Endodermal cell (in vitro differentiated cells): ENCODE measurements at regions not wholly inside any gene's neighbourhood (a gene's known extent, or its start where the extent isn't known, plus 50 kb on each side); places are given as distances from the start of the nearest gene placed in this dataset.

Source experiments
- DNase-seq: peaks from one replicate; pipeline ENCODE4 v3.0.0-alpha.2; 2017
- H3K27ac ChIP-seq: 2 replicates; pipeline ENCODE4 v1.5.1; 2013; ENCODE audit warnings: mild to moderate bottlenecking, low read depth, low read length, moderate library complexity
- H3K27me3 ChIP-seq: 2 replicates; pipeline ENCODE4 v1.6.1; 2013; ENCODE audit warnings: mild to moderate bottlenecking, low read length, moderate library complexity; ENCODE audit not compliant: insufficient read depth, control insufficient read depth, poor library complexity, severe bottlenecking
- H3K36me3 ChIP-seq: 2 replicates; pipeline ENCODE4 v1.7.0; 2013; ENCODE audit warnings: mild to moderate bottlenecking, low read length, moderate library complexity; ENCODE audit not compliant: control insufficient read depth, insufficient read depth
- H3K4me1 ChIP-seq: one replicate; pipeline ENCODE4 v1.7.0; 2013; ENCODE audit warnings: low read length; ENCODE audit not compliant: control insufficient read depth, insufficient read depth
- H3K4me3 ChIP-seq: 2 replicates; pipeline ENCODE4 v1.5.1; 2013; ENCODE audit warnings: mild to moderate bottlenecking, low read length, moderate library complexity
- H3K9ac ChIP-seq: 2 replicates; pipeline ENCODE4 v1.6.1; 2013; ENCODE audit warnings: mild to moderate bottlenecking, low read length, moderate library complexity; ENCODE audit not compliant: poor library complexity, severe bottlenecking; ENCODE audit errors: extremely low read depth
- H3K9me3 ChIP-seq: 2 replicates; pipeline ENCODE4 v1.6.1; 2013; ENCODE audit warnings: mild to moderate bottlenecking, low read length, moderate library complexity; ENCODE audit not compliant: control insufficient read depth
- H3K27ac Mint-ChIP-seq: 2 replicates; pipeline ENCODE4 v1.8.0; 2020; ENCODE audit warnings: mixed read lengths
- H3K27me3 Mint-ChIP-seq: 2 replicates; pipeline ENCODE4 v1.8.0; 2021; ENCODE audit warnings: mild to moderate bottlenecking, mixed read lengths; ENCODE audit not compliant: insufficient read depth
- H3K36me3 Mint-ChIP-seq: 2 replicates; pipeline ENCODE4 v1.8.0; 2020; ENCODE audit warnings: low read depth, mixed read lengths
- H3K4me1 Mint-ChIP-seq: 2 replicates; pipeline ENCODE4 v1.8.0; 2020; ENCODE audit warnings: mixed read lengths
- H3K4me3 Mint-ChIP-seq: 2 replicates; pipeline ENCODE4 v1.8.0; 2020; ENCODE audit warnings: mild to moderate bottlenecking, moderate library complexity, mixed read lengths
- H3K9me3 Mint-ChIP-seq: 2 replicates; pipeline ENCODE4 v1.8.0; 2020; ENCODE audit warnings: mild to moderate bottlenecking, mixed read lengths
- WGBS, 2 experiments: methylation state at CpG; one replicate each; pipeline versions ENCODE4 v1.1.5 to v1.1.7; 2013; ENCODE audit warnings: missing lambda C conversion rate in 2 of 2, mixed read lengths in 1 of 2; ENCODE audit not compliant: insufficient coverage in 1 of 2, insufficient read length in 1 of 2; 5-methylcytosine and 5-hydroxymethylcytosine counted together
- TF ChIP-seq, protein P1 (sequence below): fragments of 200-600 bp; sonication (generic); conservative IDR thresholded peaks from 2 replicates; pipeline ENCODE4 v1.5.0; 2021; ENCODE audit warnings: antibody characterized with exemption, mild to moderate bottlenecking

DNA sequence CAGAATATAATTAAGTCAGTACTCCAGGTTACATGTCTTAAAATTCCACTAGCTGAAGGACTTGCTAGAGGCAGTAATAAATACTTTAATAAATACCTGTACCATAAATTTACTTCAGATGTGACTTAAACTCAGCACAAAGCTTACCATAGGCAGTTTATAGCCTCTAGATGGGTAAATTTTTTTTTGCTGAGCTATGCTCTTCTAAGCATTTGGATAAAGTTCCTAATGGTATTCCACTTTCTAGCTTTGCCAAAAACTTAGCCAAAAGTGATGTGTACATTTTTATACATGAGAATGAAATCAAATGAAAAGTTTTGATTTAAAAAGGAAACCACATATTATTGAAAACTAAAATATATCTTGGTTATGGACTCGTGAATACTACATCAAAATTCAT, 63.7 kb upstream of the DHX40 start:
- Histone ChIP-seq H3K9me3 (no peaks in the 10 kb centered on the region), H3K9ac (no peak overlapping the region), H3K36me3 (no peaks in the 10 kb centered on the region), H3K27me3 (peaks cover under 1% of the 10 kb centered on the region), H3K4me1 (no peaks in the 10 kb centered on the region), H3K4me3 (no peak overlapping the region), H3K27ac (no peak overlapping the region)
- peaks cover 8% of the 10 kb centered on the region for H3K27me3 Mint-ChIP-seq
- no peak for DNase-seq
- H3K27ac Mint-ChIP-seq: no peak overlapping the region
- H3K36me3 Mint-ChIP-seq: no peaks in the 10 kb centered on the region
- WGBS, 2 experiments: no CpG with 5 or more reads among the region's 1 CpG
- peaks cover 6% of the 10 kb centered on the region for H3K9me3 Mint-ChIP-seq
- H3K4me3 Mint-ChIP-seq: no peak overlapping the region
- no peaks in the 10 kb centered on the region for H3K4me1 Mint-ChIP-seq
- TF ChIP-seq, protein P1, sequence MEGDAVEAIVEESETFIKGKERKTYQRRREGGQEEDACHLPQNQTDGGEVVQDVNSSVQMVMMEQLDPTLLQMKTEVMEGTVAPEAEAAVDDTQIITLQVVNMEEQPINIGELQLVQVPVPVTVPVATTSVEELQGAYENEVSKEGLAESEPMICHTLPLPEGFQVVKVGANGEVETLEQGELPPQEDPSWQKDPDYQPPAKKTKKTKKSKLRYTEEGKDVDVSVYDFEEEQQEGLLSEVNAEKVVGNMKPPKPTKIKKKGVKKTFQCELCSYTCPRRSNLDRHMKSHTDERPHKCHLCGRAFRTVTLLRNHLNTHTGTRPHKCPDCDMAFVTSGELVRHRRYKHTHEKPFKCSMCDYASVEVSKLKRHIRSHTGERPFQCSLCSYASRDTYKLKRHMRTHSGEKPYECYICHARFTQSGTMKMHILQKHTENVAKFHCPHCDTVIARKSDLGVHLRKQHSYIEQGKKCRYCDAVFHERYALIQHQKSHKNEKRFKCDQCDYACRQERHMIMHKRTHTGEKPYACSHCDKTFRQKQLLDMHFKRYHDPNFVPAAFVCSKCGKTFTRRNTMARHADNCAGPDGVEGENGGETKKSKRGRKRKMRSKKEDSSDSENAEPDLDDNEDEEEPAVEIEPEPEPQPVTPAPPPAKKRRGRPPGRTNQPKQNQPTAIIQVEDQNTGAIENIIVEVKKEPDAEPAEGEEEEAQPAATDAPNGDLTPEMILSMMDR: no peak

DNA sequence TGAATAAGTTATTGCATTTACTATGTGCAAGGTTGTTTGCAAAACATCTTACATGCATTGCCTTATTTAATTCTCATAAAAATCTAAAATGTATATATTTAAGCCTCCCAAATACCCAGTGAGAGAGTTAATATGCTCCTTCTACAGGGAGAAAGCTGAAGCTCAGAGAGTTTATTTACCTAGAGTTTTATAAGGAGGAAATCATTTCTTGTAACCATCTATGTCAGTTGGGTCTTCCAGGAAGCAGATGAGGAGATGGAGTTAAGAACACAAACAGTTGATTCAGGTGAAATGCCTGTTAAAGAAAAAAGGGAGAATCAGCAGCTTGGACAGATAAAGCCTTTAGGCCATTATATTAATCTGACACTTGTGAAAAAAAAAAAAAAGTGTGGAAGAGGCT, 62.6 kb upstream of the DHX40 start:
- Mint-ChIP-seq H3K27me3 (peaks cover 8% of the 10 kb centered on the region), H3K36me3 (no peaks in the 10 kb centered on the region), H3K27ac (no peak overlapping the region), H3K4me3 (no peak overlapping the region), H3K4me1 (no peaks in the 10 kb centered on the region), H3K9me3 (peaks cover 6% of the 10 kb centered on the region)
- Histone ChIP-seq H3K4me3 (no peak overlapping the region), H3K27ac (no peak overlapping the region), H3K4me1 (no peaks in the 10 kb centered on the region), H3K9me3 (no peaks in the 10 kb centered on the region), H3K36me3 (no peaks in the 10 kb centered on the region), H3K27me3 (peaks cover 4% of the 10 kb centered on the region), H3K9ac (no peak overlapping the region)
- TF ChIP-seq, protein P1: no peak
- DNase-seq: no peak

DNA sequence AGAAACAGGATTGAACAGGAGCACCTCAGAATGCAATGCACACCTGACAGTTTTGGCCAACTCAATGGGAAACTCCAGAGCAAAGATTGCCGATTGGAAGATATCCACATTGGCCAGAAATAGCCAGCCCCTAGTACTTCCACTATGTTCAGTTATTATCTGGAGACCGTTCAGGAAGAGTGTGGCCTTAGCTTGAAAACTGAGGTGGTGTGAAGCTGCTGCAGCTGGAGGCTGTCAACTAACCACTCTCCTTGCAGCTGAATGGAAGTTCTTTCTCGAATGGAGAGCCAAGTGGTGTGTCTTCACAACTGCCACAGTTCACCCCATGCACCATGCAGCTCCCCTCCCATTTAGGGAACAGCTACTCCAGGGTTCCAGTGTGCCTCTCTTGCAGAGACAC, 61.9 kb upstream of the DHX40 start:
- no peak overlapping the region for H3K27ac Mint-ChIP-seq
- H3K9me3 Mint-ChIP-seq: peaks cover 6% of the 10 kb centered on the region
- H3K36me3 Mint-ChIP-seq: no peaks in the 10 kb centered on the region
- no peak for DNase-seq
- H3K4me1 ChIP-seq: no peaks in the 10 kb centered on the region
- TF ChIP-seq, protein P1: no peak
- no peaks in the 10 kb centered on the region for H3K9me3 ChIP-seq
- no peak overlapping the region for H3K27ac ChIP-seq
- no peaks in the 10 kb centered on the region for H3K36me3 ChIP-seq
- no peak overlapping the region for H3K4me3 Mint-ChIP-seq
- WGBS, 2 experiments: 89 to 100% methylated on average over 2 to 3 of the region's 3 CpGs
- peaks cover 8% of the 10 kb centered on the region for H3K27me3 Mint-ChIP-seq
- H3K27me3 ChIP-seq: peaks cover 4% of the 10 kb centered on the region
- no peak overlapping the region for H3K4me3 ChIP-seq
- no peaks in the 10 kb centered on the region for H3K4me1 Mint-ChIP-seq
- H3K9ac ChIP-seq: no peak overlapping the region
